Tongue (tissue), 1 donor: ENCODE measurements at regions not wholly inside any gene's neighbourhood (a gene's known extent, or its start where the extent isn't known, plus 50 kb on each side); places are given as distances from the start of the nearest gene placed in this dataset.

ENCODE experiments used
- DNase-seq: peaks from one replicate; pipeline ENCODE4 v3.0.0-alpha.2; 2015

DNA sequence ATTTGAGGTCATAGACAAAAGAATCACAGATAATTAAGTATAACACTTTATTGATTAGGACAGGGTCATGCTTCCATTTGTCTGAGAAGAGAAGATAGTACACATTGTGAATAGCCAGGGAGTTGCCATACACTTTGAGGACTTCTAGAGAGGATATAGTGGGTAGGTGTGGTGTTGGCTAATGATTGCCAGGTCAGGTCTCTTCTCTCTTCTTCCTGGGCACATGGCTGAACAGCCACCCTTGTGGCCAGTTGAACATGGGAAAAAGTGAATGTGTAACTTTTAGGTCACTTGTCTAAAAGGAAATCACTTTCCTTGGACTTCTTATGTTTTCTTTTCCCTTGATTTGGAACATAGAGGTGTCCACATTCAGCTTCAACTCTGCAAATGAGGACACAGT lies 772.1 kb upstream of the MAP3K7 start:
- DNase-seq = no peak

DNA sequence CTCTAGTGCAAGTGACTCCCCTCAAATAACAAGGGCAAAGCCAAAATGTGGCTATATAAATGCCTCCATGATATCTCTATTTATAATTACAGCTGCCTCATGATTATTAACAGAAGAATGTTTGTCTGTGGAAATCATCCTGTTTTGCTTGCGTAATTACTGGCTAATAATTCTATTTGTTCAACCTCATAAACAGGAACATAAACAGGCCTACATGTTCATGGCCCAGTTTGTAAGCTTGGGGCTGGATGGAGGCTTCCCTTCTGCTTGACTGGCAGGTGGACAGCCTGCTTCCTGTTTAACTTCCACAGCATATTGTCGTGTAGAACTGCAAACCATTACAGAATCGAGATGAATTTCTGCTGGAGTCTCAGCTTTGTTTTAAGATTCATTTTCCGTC lies 766.0 kb upstream of the MAP3K7 start:
- DNase-seq = no peak

DNA sequence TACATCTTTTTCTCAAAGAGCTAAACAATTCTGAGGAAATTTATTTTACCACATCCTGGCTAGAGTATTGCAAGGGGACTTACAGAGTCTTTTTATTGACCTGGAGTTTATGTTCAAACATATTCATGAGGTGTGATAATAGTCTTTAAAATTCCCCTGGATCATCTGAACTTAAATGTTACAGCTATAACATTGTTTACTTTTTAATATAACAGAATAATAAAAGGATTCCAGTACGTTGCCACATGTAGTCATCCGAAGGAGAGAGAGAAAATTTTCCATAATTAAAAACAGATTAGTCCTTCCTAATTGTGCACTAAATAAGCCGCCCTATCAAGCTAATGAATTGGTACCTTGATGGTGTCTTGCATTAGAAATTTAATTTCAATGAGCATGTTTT lies 765.4 kb upstream of the MAP3K7 start:
- no peak for DNase-seq

DNA sequence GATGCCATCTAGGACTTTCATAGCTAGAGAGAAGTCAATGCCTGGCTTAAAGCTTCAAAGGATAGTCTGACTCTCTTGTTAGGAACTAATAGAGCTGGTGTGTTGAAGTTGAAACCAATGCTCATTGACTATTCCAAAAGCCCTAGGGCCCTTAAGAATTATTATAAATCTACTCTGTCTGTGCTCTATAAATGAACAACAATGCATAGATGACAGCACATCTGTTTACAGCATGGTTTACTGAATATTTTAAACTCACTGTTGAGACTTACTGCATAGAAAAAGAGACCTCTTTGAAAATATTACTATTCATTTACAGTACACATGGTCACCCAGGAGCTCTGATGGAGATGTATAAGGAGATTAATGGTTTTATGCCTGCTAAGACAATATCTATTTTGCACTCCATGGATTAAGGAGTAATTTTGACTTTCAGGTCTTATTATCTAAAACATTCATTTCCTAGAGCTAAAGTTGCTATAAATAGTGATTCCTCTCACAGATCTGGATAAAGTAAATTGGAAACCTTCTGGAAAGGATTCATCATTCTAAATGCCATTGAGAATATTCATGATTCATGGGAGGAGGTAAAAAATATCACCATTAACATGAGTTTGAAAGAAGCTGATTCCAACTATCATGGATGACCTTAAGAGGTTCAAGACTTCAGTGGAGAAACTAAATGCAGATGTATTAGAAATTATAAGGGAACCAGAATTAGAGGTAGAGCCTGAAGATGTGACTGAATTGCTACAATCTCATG lies 763.5 kb upstream of the MAP3K7 start:
- DNase-seq = no peak

DNA sequence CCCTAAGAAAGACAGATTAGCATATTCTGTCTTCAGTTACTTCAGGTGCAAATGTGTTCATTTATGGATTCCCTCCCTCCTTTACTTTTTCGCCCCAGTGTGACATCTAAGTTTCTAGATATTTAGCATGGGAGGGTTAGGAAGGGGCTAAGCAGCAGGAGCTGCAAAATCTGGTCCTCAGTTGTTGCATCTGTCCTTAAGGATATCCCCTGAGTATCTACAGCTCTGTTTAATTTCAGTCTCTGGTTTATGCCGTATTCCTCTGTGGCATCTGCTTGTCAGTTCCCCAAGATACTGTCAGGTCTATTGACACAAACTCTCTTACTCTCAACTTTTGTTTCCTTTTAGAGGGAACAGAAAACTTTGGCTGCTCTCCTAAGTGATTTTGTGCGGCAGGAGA lies 754.6 kb upstream of the MAP3K7 start:
- peak; percentile 19 for DNase-seq

DNA sequence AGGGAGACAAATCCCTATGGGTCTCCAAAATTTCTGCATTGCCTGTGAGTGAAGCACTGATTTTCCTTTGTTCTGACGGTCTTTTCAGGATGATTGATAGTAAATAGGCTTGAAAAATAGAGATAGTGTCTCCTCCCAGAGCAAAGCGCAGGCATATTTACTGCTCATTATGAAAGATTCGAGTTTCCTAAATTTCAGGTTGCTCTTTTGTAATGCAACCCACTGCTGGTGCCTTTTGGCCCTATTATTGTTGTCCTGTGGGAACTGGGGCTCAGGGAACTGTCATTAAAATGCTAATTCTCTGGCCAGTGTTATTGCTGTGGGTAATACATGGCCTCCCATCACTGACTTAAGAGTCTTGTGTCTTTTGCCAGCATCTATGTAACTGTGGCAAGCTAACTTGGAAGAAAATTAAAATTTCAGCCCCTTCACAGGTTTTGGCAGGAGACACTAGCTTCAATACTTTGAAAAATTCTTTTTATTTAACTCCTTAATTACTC lies 754.1 kb upstream of the MAP3K7 start:
- DNase-seq = no peak

DNA sequence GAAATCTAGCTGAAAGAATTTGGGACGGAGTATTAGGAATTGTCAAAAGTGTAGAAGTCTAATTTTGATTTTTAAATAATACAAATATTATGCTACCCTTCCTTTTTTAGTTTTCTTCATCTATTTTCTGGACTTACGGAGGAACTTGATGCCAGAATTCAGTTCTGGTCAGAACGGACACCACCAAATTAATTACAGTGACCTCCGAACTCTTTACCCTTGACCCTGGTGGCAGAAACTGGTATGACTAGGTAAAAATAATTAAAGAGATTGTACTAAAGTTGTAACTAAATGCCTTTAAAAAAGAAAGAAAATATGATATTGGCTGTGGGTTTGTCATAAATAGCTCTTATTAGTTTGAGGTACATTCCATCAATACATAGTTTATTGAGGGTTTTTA lies 751.1 kb upstream of the MAP3K7 start:
- no peak for DNase-seq

DNA sequence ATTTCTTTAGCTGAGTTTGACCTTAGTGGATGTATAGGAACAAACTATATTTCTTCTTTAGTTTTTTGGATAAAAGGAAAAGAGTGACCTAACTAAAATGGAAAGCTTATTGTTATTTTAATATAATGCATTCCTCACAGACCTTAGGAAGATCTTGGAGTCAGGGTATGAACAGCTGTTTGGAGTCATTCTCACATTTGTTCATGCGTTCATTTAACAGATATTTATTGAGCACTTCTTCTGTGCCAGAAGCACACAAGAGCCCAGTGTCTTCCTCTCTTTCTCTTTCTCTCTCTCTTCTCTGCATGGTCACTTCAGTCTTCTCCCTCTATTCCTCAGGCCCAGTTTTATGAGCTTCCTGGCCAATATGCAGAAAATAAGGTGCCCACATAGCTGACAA lies 744.0 kb upstream of the MAP3K7 start:
- peak; percentile 16 for DNase-seq

DNA sequence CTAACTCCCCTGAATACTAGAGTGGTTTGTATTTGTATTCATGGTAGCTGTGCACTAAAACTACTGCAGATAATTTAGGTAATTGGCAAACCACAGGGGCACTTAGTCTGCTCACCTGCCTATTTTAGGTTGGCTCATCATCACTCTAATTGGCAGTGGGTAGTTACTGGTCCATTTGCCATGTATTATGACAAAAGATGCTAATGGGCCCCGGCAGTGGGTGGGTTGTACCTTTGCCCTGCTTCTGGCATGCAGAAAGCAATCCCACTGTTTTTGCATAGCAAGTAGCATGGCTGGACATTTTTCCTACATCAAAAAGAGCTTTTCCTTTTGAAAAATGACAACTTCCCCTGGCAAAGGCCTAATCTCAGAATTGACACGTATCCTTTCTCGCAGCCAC lies 741.4 kb upstream of the MAP3K7 start:
- no peak for DNase-seq

DNA sequence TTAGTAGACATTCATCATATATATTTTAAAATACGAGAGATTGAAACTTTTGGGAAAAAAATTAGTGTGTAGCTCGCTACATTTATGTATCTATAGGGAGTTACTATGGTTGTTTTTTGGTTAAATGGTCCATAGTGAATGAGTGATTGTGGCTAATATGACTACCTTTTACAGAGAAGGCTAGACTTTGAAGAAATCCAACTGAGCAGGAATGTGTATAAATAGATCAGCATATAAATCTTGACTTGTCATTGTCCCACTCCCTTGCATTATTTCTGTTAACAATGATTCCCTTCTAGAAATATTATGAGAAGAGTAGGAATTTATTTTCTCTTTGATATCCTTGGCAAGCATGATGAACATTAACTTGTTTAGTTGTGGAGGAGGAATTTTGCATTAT lies 737.8 kb upstream of the MAP3K7 start:
- no peak for DNase-seq

DNA sequence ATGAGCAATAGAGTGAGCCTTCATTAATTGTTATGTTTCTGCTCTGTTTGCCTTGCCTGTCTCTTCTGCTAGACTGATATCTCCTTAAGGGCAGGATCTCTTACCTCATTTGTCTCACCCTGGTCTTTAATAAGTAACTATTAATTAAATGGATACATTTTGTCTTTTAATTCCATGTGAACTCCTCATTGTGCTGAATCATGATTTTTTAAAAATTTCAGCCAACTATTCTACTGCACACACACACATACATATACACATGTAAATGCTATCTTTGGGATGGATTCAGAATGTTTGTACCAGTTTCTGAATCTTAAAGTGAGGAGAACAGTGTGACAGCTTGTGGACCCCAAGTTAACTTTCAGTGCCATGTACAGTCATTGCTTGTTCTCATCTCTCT lies 731.1 kb upstream of the MAP3K7 start:
- DNase-seq = no peak

DNA sequence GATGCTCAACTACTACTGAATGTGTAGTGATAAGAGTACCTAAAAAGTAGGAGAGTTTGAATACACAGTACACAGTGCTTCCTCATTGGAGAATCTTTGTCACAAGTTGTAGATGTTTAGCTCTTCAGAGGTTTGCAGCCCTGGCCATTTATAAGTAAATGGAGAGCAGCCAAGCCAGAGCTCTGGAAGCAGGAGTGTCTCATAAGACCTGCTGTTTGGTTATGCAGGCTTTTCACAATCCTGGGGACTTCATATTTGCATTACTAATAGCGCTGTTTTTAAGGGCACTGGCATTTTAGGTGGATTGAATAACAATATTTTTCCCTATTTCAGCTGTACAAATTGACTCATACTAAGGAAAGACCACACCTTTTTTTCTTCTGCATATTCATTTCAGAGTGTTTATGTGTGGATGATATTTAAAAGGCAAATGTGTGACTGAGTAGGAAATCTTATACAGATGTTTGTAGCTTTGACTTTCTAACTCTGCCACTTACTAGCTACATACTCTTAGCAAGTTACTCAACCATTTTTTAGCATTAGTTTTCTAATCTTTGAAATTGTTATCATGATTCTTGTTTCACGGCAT lies 730.5 kb upstream of the MAP3K7 start:
- no peak for DNase-seq

DNA sequence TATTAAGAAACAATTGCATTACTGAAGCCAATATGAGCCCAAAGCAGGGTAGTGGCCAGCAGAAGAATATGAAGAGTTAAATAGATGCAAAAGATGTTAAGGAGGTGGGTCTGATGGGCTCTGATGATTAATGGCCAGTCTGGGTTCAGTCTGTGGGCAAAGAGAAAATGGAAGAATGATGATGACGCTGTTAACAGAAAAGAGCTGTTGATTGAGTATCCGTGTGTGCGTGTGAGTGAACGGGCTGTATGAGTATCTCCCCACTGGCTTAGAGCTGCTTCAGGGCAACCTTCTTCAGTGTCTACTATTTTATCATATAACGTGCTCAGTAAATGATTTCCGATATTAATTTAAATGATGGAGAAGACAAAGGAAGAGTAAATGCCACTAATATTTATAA lies 723.3 kb upstream of the MAP3K7 start:
- no peak for DNase-seq

DNA sequence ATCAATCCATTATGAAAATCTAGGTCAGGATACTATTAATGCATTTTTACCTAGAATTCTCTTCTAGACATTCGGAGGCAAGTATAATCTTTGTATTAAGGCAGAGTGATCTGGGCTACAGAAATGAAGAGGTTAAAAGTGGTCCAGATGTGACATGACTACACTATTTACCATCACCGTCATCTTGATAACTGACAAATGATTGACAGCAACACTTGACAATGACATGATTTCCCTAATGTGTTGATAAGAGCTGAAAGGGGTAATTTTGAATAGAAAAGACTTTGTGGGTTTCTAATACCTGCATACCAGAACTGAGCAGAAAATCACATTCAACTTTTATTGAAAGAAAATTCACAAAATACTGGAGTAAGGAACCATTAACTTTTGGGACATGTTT lies 718.9 kb upstream of the MAP3K7 start:
- DNase-seq = no peak

DNA sequence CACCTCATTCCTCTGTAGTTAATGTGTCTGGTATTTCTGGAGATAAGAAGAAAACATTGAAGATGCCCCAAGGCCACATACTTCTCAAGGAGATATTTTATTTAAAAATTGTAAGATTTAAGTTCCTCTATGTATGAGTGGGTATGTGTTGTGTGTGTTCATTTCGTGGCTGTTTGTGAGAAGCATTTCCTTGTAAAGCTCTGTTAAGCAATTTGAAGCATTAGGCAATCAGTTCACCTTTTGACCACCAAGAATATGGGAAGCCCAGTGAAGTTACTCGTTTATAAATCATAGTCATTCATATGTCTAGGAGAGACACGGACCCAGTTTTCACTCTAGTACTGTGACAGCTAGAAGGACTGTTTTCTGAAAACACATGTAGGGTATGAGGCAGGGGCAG lies 717.6 kb upstream of the MAP3K7 start:
- DNase-seq = no peak

DNA sequence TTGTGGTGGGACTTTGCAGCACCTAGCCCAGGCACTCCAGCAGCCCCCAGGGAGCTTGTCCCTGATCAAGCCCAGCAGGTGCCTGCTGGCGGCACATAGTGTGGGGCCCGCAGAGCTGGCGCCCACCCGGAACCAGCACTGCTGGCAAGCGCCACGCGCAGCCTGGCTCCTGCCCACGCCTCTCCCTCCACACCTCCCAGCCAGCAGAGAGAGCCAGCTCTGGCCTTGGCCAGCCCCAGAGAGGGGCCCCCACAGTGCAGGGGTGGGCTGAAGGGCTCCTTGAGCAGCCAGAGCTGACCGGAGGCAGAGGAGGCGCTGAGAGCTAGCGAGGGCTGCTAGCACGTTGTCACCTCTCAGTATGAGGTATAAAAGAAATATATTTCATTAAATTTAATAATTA lies 716.5 kb upstream of the MAP3K7 start:
- no peak for DNase-seq

DNA sequence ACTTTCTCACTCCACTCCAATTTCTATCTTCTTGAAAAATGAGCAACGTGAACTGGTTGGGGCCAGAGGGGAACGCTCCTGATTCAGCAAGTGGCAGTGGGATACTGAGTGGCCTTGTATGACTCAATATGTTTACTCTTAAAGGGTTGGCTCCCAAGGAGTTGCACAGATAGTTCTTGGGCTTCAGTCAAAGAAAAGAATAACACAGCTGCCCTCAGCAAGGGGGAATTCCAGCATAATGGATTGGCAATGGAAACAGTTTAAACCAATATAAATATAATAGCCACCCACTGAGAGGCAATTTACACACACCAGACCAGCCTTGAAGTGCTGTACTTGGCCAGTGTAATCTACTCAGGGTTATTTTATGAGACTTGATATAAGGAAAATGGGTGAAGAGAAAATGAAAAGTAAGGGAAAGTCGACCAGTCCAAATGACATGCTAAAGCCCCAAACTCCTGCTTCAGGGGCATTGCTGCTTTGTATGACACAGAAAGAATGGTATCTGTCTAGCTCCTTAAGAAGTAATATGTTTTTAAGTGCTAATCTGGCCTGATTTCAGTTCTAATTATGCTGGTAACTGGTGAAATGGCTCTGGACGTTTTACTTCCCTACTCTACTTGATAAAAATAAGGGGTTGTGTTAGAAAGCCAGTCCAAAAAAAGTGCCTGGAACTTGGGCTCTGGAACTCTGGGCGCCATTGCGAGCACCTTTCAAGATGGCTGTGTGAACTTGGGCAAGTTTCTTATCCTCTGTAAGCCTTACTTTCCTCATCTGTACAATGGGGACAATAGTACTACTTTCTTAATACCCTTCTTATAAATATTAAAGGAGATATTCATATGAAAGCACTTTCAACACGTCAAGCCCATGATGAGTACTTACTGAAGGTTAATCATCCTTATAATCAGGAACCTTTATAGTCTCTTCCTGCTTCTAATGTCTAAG lies 712.9 kb upstream of the MAP3K7 start:
- peak; percentile 18 for DNase-seq

DNA sequence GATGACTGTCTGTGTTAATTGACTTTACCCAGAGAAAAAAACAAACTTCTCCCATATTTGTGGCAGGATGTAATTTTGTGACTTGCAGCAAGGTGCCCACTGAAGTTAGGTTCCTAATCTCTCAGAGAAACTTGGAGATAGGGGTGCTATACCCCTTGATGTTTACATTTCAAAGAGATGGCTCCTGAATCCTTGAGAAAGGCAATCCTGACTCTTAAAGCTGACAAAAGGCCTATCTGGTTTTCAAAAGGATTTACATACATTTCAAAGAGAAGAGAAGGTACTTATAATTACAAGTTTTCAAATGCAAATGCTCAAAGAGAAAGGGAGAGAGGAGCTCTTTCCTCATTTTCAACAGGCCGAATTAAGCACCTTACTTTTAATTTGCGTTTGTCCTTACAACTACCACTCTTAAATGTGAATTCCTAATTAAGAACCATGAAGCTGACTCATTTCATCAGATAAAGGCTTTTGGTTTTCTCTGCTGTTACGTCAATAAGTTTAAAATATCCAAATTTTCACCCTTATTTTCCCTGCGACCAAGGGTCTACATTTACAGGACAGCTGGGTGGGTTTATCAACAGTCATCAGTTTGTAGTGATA lies 711.8 kb upstream of the MAP3K7 start:
- DNase-seq = no peak

DNA sequence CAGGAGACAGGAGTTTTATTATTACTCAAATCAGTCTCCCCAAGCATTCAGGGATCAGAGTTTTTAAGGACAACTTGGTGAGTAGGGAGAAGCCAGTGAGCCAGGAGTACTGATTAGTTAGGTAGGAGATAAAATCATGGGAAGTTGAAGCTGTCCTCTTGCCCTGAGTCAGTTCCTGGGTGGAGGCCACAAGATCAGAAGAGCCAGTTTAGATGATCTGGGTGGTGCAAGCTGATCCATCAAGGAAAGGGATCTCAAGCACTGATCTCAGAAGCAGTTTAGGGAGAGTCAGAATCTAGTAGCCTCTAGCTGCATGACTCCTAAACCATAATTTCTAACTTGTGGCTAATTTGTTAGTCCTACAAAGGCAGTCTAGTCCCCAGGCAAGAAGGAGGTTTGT lies 706.5 kb upstream of the MAP3K7 start:
- no peak for DNase-seq

DNA sequence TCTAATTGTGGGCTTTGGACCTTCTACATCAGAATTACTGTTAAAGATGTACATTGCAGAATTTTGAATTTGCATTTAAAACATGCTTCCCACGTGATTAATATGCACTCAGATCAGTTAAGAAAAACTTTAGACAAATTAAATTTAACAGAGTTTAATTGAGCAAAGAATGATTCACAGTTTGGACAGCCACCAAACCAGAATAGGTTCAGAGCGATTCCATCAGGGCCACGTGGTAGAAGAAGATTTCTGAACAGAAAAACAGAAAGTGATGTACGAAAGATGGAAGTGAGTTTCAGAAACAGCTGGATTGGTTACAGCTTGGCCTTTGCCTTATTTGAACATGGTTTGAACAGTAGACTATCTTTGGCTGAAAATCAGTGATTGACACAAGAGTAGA lies 704.2 kb upstream of the MAP3K7 start:
- DNase-seq = no peak

DNA sequence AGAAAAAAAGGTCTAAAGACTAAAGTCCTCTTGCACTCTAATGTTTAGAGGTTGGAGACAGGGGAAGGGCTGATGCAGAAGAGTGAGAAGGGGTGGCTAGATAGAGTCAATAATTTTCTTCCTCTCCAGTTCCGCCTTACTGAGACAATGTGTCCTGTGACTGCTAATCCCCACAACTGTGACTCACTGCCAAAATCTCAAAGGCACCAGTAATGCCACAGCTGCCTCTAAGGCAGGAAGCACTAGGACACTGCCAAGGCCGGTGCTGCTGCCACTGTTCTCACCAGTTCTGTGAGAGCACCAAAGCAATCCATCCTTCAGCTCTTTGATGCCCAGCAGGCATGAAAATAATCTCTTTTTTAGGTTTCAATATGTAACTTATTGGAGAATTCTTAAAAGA lies 701.9 kb upstream of the MAP3K7 start:
- DNase-seq = peak; percentile 71

DNA sequence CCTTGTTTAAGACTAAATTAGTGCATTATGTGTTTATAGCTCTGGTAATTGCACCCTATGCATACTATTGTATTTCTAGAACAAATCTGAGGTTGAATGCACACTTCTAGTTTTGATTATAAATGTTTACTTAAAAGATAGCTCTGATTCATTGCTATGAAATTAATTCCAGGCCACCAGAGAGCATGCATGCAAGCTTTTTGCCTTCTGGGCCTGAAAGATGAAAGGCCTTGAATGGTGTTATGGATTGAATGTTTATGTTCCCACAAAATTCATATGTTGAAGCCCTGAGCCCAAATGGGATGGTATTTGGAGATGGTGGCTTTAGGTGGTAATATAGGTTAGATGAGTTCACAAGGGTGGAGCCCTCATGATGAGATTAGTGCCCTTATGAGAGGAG lies 695.0 kb upstream of the MAP3K7 start:
- no peak for DNase-seq

DNA sequence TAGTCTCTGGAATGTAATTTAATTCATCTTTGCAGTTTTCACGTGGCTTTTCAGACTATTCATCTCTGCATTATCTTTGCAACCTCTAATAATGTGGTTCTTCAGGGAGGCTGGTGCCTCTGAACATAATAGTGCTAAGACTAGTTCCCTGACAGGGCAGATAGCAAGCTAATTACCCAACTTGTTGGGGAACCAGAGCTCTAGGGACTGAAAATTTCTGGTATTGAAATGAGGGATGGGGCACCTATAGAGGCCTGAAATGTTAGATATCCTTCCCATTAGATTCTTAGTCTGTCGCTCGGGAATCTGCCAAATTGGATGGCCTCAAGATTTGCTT lies 693.6 kb upstream of the MAP3K7 start:
- no peak for DNase-seq
